ENCODE measurements at regions not wholly inside any gene's neighbourhood (a gene's known extent, or its start where the extent isn't known, plus 50 kb on each side); places are given as distances from the start of the nearest gene placed in this dataset.

DNA sequence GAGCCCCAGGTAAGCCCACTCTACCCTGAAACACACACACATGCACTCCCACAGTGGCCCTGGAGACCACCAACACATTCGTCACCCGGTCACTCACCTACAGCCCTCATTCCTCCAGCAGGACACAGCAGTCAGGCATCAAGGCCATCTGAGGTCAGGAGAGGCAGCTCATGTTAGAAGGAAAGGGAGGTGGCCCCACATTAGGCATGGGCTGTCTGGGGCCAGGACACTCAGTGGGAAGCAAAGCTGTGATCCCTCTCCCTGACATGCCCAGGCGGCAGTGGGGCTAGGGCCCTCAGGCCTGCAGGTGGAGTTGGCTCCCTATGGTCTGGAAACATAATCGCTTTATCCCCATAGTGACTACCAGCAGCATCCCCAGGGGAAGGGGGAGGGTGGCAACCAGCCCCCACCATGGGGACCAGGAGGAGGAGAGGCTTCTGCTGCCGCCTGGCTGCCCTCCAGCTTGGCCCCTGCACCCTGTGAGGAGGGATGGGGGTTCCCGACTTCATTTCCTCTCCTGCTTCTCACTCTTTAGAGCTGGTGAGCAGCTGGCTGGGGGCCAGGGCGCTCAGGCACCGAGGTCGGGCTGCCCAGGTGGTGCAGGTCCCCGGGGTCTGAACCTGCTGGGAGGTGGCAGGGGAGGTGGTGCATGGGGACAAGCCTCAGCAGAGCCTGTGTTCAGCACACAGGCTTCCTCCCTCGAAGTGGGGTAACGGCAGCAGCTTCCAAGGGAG is 76.6 kb upstream of the CST7 start:
- no peak for TF ChIP-seq POLR2A (IDR thresholded peaks at IDR 0.05)
- TF ChIP-seq, protein P1, sequence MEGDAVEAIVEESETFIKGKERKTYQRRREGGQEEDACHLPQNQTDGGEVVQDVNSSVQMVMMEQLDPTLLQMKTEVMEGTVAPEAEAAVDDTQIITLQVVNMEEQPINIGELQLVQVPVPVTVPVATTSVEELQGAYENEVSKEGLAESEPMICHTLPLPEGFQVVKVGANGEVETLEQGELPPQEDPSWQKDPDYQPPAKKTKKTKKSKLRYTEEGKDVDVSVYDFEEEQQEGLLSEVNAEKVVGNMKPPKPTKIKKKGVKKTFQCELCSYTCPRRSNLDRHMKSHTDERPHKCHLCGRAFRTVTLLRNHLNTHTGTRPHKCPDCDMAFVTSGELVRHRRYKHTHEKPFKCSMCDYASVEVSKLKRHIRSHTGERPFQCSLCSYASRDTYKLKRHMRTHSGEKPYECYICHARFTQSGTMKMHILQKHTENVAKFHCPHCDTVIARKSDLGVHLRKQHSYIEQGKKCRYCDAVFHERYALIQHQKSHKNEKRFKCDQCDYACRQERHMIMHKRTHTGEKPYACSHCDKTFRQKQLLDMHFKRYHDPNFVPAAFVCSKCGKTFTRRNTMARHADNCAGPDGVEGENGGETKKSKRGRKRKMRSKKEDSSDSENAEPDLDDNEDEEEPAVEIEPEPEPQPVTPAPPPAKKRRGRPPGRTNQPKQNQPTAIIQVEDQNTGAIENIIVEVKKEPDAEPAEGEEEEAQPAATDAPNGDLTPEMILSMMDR (IDR thresholded peaks at IDR 0.05 in 8 of 11, conservative IDR thresholded peaks at IDR 0.05 in 3 of 11) = no peak
- no peak for TF ChIP-seq POLR2AphosphoS5 (IDR thresholded peaks at IDR 0.05)
- no peaks in the 10 kb centered on the region for H3K9me3 ChIP-seq
- peaks cover 0 to 33% (median 0%) of the 10 kb centered on the region in 7 donors for H3K27me3 ChIP-seq (replicated peaks in 1 of 7)
- H3K27ac ChIP-seq = no peak overlapping the region
- no peak for DNase-seq
- H3K36me3 ChIP-seq = no peaks in the 10 kb centered on the region
- WGBS, 5 donors = 21 to 42% (median 40%) methylated on average over 7 to 12 of the region's 12 CpGs
- intact Hi-C loops (cut with DNase I; ENCODE audit: low total_unique reads) = no loop called here
- no peak overlapping the region for H3K4me3 ChIP-seq
- peaks cover 0 to 16% (median 4%) of the 10 kb centered on the region in 6 donors for H3K4me1 ChIP-seq

DNA sequence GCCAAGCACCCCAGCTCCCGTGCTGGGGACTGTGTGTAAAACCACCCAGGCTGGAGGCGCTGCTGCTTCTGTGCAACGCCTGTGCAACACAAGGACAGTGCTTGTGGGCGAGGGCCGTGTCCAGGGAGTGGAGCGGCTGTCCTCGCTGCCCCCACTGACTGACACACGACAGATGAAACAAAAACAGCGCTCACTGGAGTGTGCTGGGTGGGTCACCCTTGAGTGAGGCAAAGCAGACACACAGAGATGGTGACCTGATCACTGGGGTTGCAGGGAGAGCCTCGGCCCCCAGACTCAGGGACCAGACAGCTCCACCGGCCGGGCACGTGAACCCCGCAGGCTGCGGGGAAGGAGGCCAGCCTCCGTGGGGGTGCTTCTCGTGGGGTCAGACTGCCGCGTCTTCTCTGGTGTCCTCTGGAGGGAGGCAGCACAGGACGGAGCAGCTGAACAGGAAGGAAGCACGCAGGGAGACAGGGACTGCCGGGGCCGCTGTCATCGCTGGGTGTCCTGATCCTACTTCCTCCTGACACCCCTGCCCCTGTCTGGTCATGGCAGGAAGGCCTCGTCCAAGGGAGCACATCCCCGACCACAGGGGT is 75.9 kb upstream of the CST7 start:
- Histone ChIP-seq H3K27ac (no peak overlapping the region), H3K36me3 (no peaks in the 10 kb centered on the region), H3K27me3 (replicated peaks in 1 of 7) (peaks cover 0 to 33% (median 0%) of the 10 kb centered on the region in 7 donors), H3K9me3 (no peaks in the 10 kb centered on the region), H3K4me1 (peaks cover 0 to 16% (median 4%) of the 10 kb centered on the region in 6 donors), H3K4me3 (no peak overlapping the region)
- whole genome bisulfite sequencing, 5 donors = 30 to 49% (median 43%) methylated on average over 14 to 26 of the region's 26 CpGs
- DNase-seq = no peak
- intact Hi-C loops (cut with DNase I; ENCODE audit: low total_unique reads) = no loop called here
- TF ChIP-seq POLR2AphosphoS5 (IDR thresholded peaks at IDR 0.05) (no peak), POLR2A (IDR thresholded peaks at IDR 0.05) (no peak)
- TF ChIP-seq, protein P1 (IDR thresholded peaks at IDR 0.05 in 8 of 11, conservative IDR thresholded peaks at IDR 0.05 in 3 of 11) = no peak

DNA sequence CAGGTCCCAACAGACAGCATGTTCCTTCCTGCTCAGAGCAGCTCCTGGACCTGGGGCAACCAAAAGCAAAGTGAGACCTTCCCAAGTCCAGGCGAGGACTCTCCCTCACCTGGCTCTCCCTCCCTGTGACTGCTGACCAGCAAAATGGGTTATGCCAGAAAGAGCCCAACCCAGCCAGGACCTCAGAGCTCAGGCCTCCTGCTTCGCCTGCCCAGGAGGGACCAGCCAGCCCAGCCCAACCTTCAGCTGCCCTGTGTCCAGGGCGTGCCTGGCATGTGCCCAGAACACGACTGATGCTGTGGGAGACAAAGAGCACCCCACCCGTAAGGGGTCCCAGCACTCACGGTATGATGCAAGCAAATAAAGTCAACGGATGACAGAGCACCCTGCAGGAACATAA is 74.0 kb upstream of the CST7 start:
- Histone ChIP-seq H3K27ac (no peak overlapping the region), H3K36me3 (no peaks in the 10 kb centered on the region), H3K4me3 (no peak overlapping the region), H3K9me3 (no peaks in the 10 kb centered on the region), H3K4me1 (peaks cover 0 to 16% (median 4%) of the 10 kb centered on the region in 6 donors), H3K27me3 (replicated peaks in 1 of 7) (peaks cover 0 to 33% (median 0%) of the 10 kb centered on the region in 7 donors)
- WGBS, 5 donors = 76 to 92% (median 86%) methylated on average over 7 of the region's 7 CpGs
- TF ChIP-seq POLR2AphosphoS5 (IDR thresholded peaks at IDR 0.05) = no peak
- no peak for TF ChIP-seq POLR2A (IDR thresholded peaks at IDR 0.05)
- TF ChIP-seq, protein P1 (IDR thresholded peaks at IDR 0.05 in 8 of 11, conservative IDR thresholded peaks at IDR 0.05 in 3 of 11) = no peak
- no peak for DNase-seq
- intact Hi-C loops (cut with DNase I; ENCODE audit: low total_unique reads) = no loop called here

DNA sequence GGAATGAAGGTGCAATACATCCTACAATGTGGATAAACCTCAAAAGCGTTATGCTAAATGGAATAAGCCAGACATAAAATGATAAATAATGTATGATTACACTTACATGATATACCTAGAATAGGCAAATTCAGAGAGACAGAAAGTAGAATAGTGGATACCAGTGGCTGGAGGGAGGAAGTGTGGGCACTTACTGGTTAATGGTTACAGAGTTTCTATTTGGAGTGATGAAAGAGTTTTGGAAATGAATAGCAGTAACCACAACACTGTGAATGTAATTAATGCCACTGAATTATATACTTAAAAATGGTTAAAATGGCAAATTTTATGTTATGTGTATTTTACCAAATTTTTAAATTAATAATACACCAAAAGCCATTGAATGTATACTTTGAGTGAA is 71.4 kb upstream of the CST7 start:
- no peak overlapping the region for H3K27ac ChIP-seq
- DNase-seq = no peak
- peaks cover 0 to 5% (median 2%) of the 10 kb centered on the region in 6 donors for H3K4me1 ChIP-seq
- peaks cover 0 to 8% (median 0%) of the 10 kb centered on the region in 8 donors for H3K9me3 ChIP-seq
- intact Hi-C loops (cut with DNase I; ENCODE audit: low total_unique reads) = no loop called here
- peaks cover 0 to 19% (median 0%) of the 10 kb centered on the region in 7 donors for H3K27me3 ChIP-seq (replicated peaks in 1 of 7)
- TF ChIP-seq, protein P1 (IDR thresholded peaks at IDR 0.05 in 8 of 11, conservative IDR thresholded peaks at IDR 0.05 in 3 of 11) = no peak
- TF ChIP-seq POLR2A (IDR thresholded peaks at IDR 0.05) = no peak
- TF ChIP-seq POLR2AphosphoS5 (IDR thresholded peaks at IDR 0.05) = no peak
- 91 to 98% (median 98%) methylated on average over 1 of the region's 1 CpG for WGBS, 5 donors
- no peak overlapping the region for H3K4me3 ChIP-seq
- no peaks in the 10 kb centered on the region for H3K36me3 ChIP-seq
